ENCODE measurements at regions not wholly inside any gene's neighbourhood (a gene's known extent, or its start where the extent isn't known, plus 50 kb on each side); places are given as distances from the start of the nearest gene placed in this dataset.

GRCh38 chr5:171713152-171713551, 72.5 kb upstream of the SMIM23 start:
- no peaks in the 10 kb centered on the region for H3K36me3 ChIP-seq (ENCODE audit: control insufficient read depth in 4 of 4, insufficient read depth in 4 of 4, low read length in 4 of 4)
- DNase-seq, result no peak
- H3K27ac ChIP-seq (ENCODE audit: low read depth in 1 of 2, low read length in 1 of 2), result no peak overlapping the region
- no peak for TF ChIP-seq CTCF (IDR thresholded peaks at IDR 0.05; ENCODE audit: control extremely low read depth, extremely low read depth)
- H3K4me1 ChIP-seq (ENCODE audit: control insufficient read depth in 5 of 5, insufficient read depth in 5 of 5, low read length in 5 of 5), result peaks cover 0 to 3% (median 0%) of the 10 kb centered on the region in 5 donors
- no peaks in the 10 kb centered on the region for H3K27me3 ChIP-seq (ENCODE audit: control insufficient read depth in 3 of 3, insufficient read depth in 3 of 3, low read length in 2 of 3)
- WGBS, 2 donors, result 87 to 89% methylated on average over 2 of the region's 2 CpGs
- no peak for ATAC-seq (ENCODE audit: insufficient read depth, low FRiP score)
- H3K4me3 ChIP-seq, result no peak overlapping the region
- no peak overlapping the region for H3K9ac ChIP-seq (ENCODE audit: insufficient read depth in 1 of 2, low read length in 2 of 2)
- peaks cover 0 to 3% (median 0%) of the 10 kb centered on the region in 4 donors for H3K9me3 ChIP-seq (ENCODE audit: control insufficient read depth in 4 of 4, insufficient read depth in 3 of 4, low read length in 3 of 4)

GRCh38 chr5:171714261-171714660, 71.4 kb upstream of the SMIM23 start:
- no peak for TF ChIP-seq CTCF (IDR thresholded peaks at IDR 0.05; ENCODE audit: control extremely low read depth, extremely low read depth)
- Histone ChIP-seq H3K9ac (ENCODE audit: insufficient read depth in 1 of 2, low read length in 2 of 2) (no peak overlapping the region), H3K4me3 (no peak overlapping the region), H3K27me3 (ENCODE audit: control insufficient read depth in 3 of 3, insufficient read depth in 3 of 3, low read length in 2 of 3) (no peaks in the 10 kb centered on the region), H3K4me1 (ENCODE audit: control insufficient read depth in 5 of 5, insufficient read depth in 5 of 5, low read length in 5 of 5) (peaks cover 0 to 3% (median 0%) of the 10 kb centered on the region in 5 donors), H3K36me3 (ENCODE audit: control insufficient read depth in 4 of 4, insufficient read depth in 4 of 4, low read length in 4 of 4) (no peaks in the 10 kb centered on the region), H3K9me3 (ENCODE audit: control insufficient read depth in 4 of 4, insufficient read depth in 3 of 4, low read length in 3 of 4) (peaks cover 0 to 7% (median 0%) of the 10 kb centered on the region in 4 donors), H3K27ac (ENCODE audit: low read depth in 1 of 2, low read length in 1 of 2) (no peak overlapping the region)
- ATAC-seq (ENCODE audit: insufficient read depth, low FRiP score) (no peak), DNase-seq (no peak)
- WGBS, 2 donors, result 78 to 88% methylated on average over 2 of the region's 2 CpGs

- H3K4me1 ChIP-seq (ENCODE audit: control insufficient read depth in 5 of 5, insufficient read depth in 5 of 5, low read length in 5 of 5), result no peaks in the 10 kb centered on the region
- DNase-seq (no peak), ATAC-seq (ENCODE audit: insufficient read depth, low FRiP score) (no peak)
- 90 to 94% methylated on average over 1 of the region's 1 CpG for WGBS, 2 donors
- H3K9ac ChIP-seq (ENCODE audit: insufficient read depth in 1 of 2, low read length in 2 of 2), result no peak overlapping the region
- H3K36me3 ChIP-seq (ENCODE audit: control insufficient read depth in 4 of 4, insufficient read depth in 4 of 4, low read length in 4 of 4), result no peaks in the 10 kb centered on the region
- H3K4me3 ChIP-seq, result no peak overlapping the region
- H3K9me3 ChIP-seq (ENCODE audit: control insufficient read depth in 4 of 4, insufficient read depth in 3 of 4, low read length in 3 of 4), result peaks cover 0 to 7% (median 0%) of the 10 kb centered on the region in 4 donors
- no peaks in the 10 kb centered on the region for H3K27me3 ChIP-seq (ENCODE audit: control insufficient read depth in 3 of 3, insufficient read depth in 3 of 3, low read length in 2 of 3)
- TF ChIP-seq CTCF (IDR thresholded peaks at IDR 0.05; ENCODE audit: control extremely low read depth, extremely low read depth), result no peak
- H3K27ac ChIP-seq (ENCODE audit: low read depth in 1 of 2, low read length in 1 of 2), result no peak overlapping the region
These were observed 70.8 kb upstream of the SMIM23 start for GRCh38 chr5:171714851-171715250.

GRCh38 chr5:171715551-171715950, 70.1 kb upstream of the SMIM23 start:
- Histone ChIP-seq H3K9me3 (ENCODE audit: control insufficient read depth in 4 of 4, insufficient read depth in 3 of 4, low read length in 3 of 4) (peaks cover 0 to 7% (median 0%) of the 10 kb centered on the region in 4 donors), H3K4me3 (no peak overlapping the region), H3K27ac (ENCODE audit: low read depth in 1 of 2, low read length in 1 of 2) (no peak overlapping the region), H3K9ac (ENCODE audit: insufficient read depth in 1 of 2, low read length in 2 of 2) (no peak overlapping the region), H3K27me3 (ENCODE audit: control insufficient read depth in 3 of 3, insufficient read depth in 3 of 3, low read length in 2 of 3) (no peaks in the 10 kb centered on the region), H3K36me3 (ENCODE audit: control insufficient read depth in 4 of 4, insufficient read depth in 4 of 4, low read length in 4 of 4) (no peaks in the 10 kb centered on the region), H3K4me1 (ENCODE audit: control insufficient read depth in 5 of 5, insufficient read depth in 5 of 5, low read length in 5 of 5) (no peaks in the 10 kb centered on the region)
- TF ChIP-seq CTCF (IDR thresholded peaks at IDR 0.05; ENCODE audit: control extremely low read depth, extremely low read depth), result no peak
- 76 to 80% methylated on average over 4 of the region's 4 CpGs for WGBS, 2 donors
- ATAC-seq (ENCODE audit: insufficient read depth, low FRiP score) (no peak), DNase-seq (no peak)

Data from lung (tissue), 11 donors.